ENCODE measurements at regions not wholly inside any gene's neighbourhood (a gene's known extent, or its start where the extent isn't known, plus 50 kb on each side); places are given as distances from the start of the nearest gene placed in this dataset.
"Not testable (repeated sequence)": the region's sequence is repeated elsewhere in the genome, so short reads cannot be mapped to it uniquely, and the experiment has no call there.

- TF ChIP-seq EP300 (IDR thresholded peaks at IDR 0.05) (no peak), POLR2AphosphoS5 (IDR thresholded peaks at IDR 0.05) (no peak), POLR2A (IDR thresholded peaks at IDR 0.05; ENCODE audit: low read depth) (no peak)
- TF ChIP-seq, protein P1, sequence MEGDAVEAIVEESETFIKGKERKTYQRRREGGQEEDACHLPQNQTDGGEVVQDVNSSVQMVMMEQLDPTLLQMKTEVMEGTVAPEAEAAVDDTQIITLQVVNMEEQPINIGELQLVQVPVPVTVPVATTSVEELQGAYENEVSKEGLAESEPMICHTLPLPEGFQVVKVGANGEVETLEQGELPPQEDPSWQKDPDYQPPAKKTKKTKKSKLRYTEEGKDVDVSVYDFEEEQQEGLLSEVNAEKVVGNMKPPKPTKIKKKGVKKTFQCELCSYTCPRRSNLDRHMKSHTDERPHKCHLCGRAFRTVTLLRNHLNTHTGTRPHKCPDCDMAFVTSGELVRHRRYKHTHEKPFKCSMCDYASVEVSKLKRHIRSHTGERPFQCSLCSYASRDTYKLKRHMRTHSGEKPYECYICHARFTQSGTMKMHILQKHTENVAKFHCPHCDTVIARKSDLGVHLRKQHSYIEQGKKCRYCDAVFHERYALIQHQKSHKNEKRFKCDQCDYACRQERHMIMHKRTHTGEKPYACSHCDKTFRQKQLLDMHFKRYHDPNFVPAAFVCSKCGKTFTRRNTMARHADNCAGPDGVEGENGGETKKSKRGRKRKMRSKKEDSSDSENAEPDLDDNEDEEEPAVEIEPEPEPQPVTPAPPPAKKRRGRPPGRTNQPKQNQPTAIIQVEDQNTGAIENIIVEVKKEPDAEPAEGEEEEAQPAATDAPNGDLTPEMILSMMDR (IDR thresholded peaks at IDR 0.05) = no peak
- WGBS = 74% methylated on average over 2 of the region's 3 CpGs
- Histone ChIP-seq H3K4me1 (no peaks in the 10 kb centered on the region), H3K9me3 (no peaks in the 10 kb centered on the region), H3K27ac (replicated peaks in 1 of 4) (no peak overlapping the region), H3K4me3 (no peak overlapping the region), H3K36me3 (no peaks in the 10 kb centered on the region), H3K27me3 (peaks cover 0 to 4% (median 0%) of the 10 kb centered on the region in 4 donors)
- intact Hi-C loops (cut with DNase I) = no loop called here
- DNase-seq (ENCODE audit: extremely low spot score) = no peak
These were observed 1556.7 kb downstream of the FOXD4L5 start for GRCh38 chr9:63728287-63728686.

DNA sequence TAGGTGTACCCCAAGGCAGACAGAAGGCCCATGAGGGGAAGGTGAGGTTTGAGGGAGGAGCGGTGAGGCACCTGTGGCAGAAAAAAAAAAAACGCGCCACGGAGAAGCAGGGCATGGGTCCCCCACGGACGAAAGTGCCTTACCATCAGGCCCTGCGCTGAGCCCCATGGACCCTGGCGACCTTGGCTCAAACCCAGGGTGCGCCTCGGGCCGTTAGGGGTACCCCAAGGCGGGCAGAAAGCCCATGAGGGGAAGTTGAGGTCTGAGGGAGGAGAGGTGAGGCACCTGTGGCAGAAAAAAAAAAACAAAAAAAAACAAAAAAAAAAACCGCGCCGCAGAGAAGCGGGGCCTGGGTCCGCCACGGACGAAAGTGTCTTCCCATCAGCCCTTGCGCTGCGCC is 1576.7 kb downstream of the FOXD4L5 start:
- DNase-seq (ENCODE audit: extremely low spot score); intact Hi-C loops (cut with DNase I); H3K36me3 ChIP-seq; H3K4me3 ChIP-seq; H3K9me3 ChIP-seq; H3K4me1 ChIP-seq; H3K27ac ChIP-seq (replicated peaks in 1 of 4): not testable (repeated sequence)
- peaks cover 0 to 20% (median 0%) of the 10 kb centered on the region in 4 donors for H3K27me3 ChIP-seq
- 66% methylated on average over 20 of the region's 21 CpGs for WGBS

GRCh38 chr9:63704456-63704855 is 1580.6 kb downstream of the FOXD4L5 start:
- DNase-seq (ENCODE audit: extremely low spot score); H3K4me1 ChIP-seq; H3K4me3 ChIP-seq; H3K36me3 ChIP-seq; H3K9me3 ChIP-seq; intact Hi-C loops (cut with DNase I); H3K27ac ChIP-seq (replicated peaks in 1 of 4): not testable (repeated sequence)
- H3K27me3 ChIP-seq = peaks cover 0 to 28% (median 0%) of the 10 kb centered on the region in 4 donors
- 80% methylated on average over 21 of the region's 25 CpGs for WGBS

DNA sequence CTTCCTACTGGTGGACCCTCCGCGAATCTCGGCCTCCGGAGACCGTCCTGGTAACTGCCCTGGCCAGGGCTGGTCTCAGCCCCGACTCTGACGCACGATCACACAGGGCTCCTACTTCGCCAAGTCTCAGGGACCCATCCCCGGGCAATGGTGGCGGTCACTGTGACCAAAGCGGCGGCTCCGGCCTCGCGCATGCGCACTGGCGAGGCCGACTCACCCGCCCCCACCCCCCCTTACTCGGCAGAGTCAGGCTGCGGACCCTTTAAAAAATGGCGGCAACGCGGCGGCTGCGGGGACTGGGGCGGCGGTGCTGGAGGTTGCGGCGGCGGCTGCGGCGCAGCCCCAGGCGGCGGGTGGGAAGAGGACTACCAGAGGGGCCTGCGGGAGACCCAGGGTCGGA is 1581.3 kb downstream of the FOXD4L5 start:
- H3K27ac ChIP-seq (replicated peaks in 1 of 4) = peak overlapping the region in 1 of 4 donors; percentile 43
- H3K9me3 ChIP-seq = not testable (repeated sequence)

GRCh38 chr9:63703138-63703665 is 1581.8 kb downstream of the FOXD4L5 start:
- intact Hi-C loops (cut with DNase I); H3K4me1 ChIP-seq; DNase-seq (ENCODE audit: extremely low spot score); H3K9me3 ChIP-seq; H3K36me3 ChIP-seq: not testable (repeated sequence)
- Histone ChIP-seq H3K27me3 (peaks cover 0 to 28% (median 0%) of the 10 kb centered on the region in 4 donors), H3K4me3 (peak overlapping the region in 2 of 4 donors; percentile 35 to 46), H3K27ac (replicated peaks in 1 of 4) (peak overlapping the region in 1 of 4 donors; percentile 43)
- 76% methylated on average over 20 of the region's 39 CpGs for WGBS

More for the DNA sequence above, 1581.3 kb downstream of the FOXD4L5 start:
- WGBS = 57% methylated on average over 16 of the region's 38 CpGs
- intact Hi-C loops (cut with DNase I); DNase-seq (ENCODE audit: extremely low spot score); H3K4me1 ChIP-seq; H3K36me3 ChIP-seq: not testable (repeated sequence)
- Histone ChIP-seq H3K27me3 (peaks cover 0 to 28% (median 0%) of the 10 kb centered on the region in 4 donors), H3K4me3 (peak overlapping the region in 2 of 4 donors; percentile 35 to 46)

Small RNA genes lying in the stretch of these regions (small RNA-seq; reads per million reads assigned to genes)
- 0 reads per million in 3 donors for gene MIR4477B
- gene PTGER4P3 = 0 reads per million in 3 donors
- gene RNA5SP284 = 0 to 0.08 (median 0) reads per million in 3 donors

All from esophagus muscularis mucosa (tissue), 4 donors.